Stimulated activated CD4-positive, alpha-beta T cell treated with anti-CD3 and anti-CD28 coated beads, Interleukin-15, amount 100 ng/mL, for 48 hours (primary cell): ENCODE measurements at regions not wholly inside any gene's neighbourhood (a gene's known extent, or its start where the extent isn't known, plus 50 kb on each side); places are given as distances from the start of the nearest gene placed in this dataset.

ENCODE experiments used
- DNase-seq, 2 donors: peaks; one replicate each; pipeline ENCODE4 v3.0.0-alpha.2; 2020; ENCODE audit warnings: low read depth in 2 of 2

- no peak for DNase-seq
These were observed 68.4 kb upstream of the FLRT2 start for GRCh38 chr14:85461432-85462133.

- no peak for DNase-seq
These were observed 66.4 kb upstream of the FLRT2 start for GRCh38 chr14:85463512-85463911.

DNA sequence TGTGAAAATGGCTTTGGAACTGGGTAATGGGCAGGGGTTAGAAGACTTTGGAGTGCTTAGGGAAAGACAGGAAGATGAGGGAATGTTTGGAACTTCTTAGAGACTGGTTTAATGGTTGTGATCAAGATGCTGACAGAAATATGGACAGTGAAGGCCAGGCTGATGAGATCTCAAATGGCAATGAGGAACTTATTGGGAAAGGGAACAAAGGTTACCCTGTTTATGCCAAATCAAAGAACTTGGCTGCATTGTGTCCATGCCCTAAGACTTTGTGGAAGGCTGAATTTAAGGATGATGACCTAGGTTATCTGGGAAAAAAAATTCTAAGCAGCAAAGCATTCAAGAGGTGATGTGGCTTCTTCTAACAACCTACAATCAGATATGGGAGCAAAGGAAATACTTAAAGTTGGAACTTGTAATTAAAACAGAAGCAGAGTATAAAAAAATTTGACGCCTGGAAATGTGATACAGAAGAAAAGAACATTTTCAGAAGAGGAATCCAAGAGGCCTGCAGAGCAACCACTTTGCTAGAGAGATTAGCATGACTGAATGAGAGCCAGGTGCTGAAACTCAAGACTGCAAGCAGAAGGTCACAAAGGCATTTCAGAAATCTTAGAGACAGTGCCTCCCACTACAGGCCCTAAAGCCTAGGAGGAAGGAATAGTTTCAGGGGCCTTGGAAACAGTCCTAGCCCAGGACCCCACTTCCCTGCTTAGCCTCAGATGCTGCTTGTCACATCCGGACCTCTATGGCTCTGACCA, 65.6 kb upstream of the FLRT2 start:
- DNase-seq, result no peak

GRCh38 chr14:85466678-85467077, 63.3 kb upstream of the FLRT2 start:
- DNase-seq, result no peak

DNA sequence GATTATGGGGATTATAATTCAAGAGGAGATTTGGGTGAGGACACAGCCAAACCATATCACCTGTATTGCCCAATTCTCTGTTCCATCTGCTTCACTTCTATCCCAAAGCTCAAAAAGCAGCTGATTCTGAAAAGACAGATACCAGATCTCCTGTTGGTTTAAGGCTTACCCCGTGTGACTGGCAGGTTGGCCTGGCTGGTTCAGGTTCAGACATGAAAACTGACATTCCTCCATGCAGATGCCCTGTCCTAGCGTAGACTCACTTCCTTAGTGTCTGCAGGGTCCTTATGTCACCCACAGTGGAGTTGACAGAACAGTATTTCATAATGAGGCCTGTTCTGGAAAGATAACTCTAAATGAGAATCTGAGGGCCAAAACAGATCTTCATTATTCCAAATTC, 61.1 kb upstream of the FLRT2 start:
- DNase-seq, result no peak

DNA sequence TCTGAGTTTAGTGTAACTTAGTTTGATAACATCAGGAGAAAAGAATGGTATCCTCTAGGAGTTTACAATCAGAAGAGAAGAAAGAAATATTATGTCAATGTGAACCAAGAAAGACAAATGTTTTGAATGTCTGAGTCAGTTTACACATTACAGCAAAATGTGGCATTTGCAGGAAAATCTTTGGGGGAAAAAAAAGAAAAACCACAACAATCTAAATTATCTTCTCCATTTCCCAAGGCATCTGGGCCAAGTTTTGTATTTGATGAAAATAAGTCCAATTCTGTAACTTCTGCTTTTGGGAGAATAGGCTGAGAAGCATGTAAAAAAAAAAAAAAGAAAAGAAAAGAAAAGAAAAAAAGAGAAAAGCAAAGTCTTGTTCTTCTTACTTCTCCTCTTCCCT, 58.8 kb upstream of the FLRT2 start:
- DNase-seq, result no peak

DNA sequence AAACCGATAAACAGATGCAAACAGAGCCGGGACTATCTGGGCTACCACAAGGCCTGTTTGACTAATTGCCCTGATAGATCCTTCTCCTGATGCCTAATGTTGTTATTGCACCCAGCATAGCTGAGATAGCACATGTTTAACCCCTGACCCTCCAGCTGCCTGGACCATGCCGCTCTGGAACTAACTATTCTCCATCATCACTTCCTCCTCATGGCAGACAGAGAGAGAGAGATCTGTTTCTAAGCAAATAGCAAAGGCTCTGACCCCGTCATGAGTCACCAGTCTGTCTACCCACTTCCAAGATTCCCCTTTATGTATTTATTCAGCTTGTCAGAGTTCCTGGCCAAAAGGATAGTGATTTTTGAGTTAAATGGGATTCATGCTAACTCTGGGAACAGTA, 58.2 kb upstream of the FLRT2 start:
- DNase-seq, result no peak

GRCh38 chr14:85474431-85474830, 55.5 kb upstream of the FLRT2 start:
- no peak for DNase-seq

DNA sequence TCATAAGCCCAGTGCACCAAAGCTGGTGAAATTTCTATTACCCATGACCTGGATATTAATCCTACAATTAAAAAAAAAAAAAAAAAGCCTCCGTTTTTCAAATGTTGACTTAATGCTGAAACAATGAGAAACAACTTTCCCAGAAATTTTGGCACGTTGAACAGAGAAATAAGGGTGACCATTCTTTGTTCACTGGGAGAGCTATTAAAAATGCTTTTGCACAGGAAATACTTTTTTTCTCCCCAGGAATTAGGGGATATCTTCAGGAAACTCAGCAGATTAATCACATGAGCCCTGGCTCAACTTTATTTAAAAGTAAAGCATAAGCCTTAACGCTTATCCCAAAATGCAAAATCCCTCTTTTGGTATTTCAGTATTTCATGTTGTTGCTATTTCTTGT, 54.8 kb upstream of the FLRT2 start:
- DNase-seq, result no peak

GRCh38 chr14:85479306-85479705, 50.6 kb upstream of the FLRT2 start:
- DNase-seq, result no peak

GRCh38 chr14:85479771-85480170, 50.2 kb upstream of the FLRT2 start:
- DNase-seq, result no peak
